ENCODE measurements at regions not wholly inside any gene's neighbourhood (a gene's known extent, or its start where the extent isn't known, plus 50 kb on each side); places are given as distances from the start of the nearest gene placed in this dataset.

GRCh38 chr2:209146682-209147320, 277.0 kb upstream of the MAP2 start:
- TF ChIP-seq POLR2A (IDR thresholded peaks at IDR 0.05) (no peak), CTCF (IDR thresholded peaks at IDR 0.05) (no peak)

All from esophagus squamous epithelium (tissue), 4 donors.